NCI-H524 (cell line): ENCODE measurements at regions not wholly inside any gene's neighbourhood (a gene's known extent, or its start where the extent isn't known, plus 50 kb on each side); places are given as distances from the start of the nearest gene placed in this dataset.
A peak's percentile ranks its signal among the peaks of the same experiment; 100 is the strongest.
"Not testable (repeated sequence)": the region's sequence is repeated elsewhere in the genome, so short reads cannot be mapped to it uniquely, and the experiment has no call there.

ENCODE experiments used
- DNase-seq, 2 experiments: peaks; one replicate each; lab custom pipeline; 2025; lab: John Stamatoyannopoulos, UW

DNA sequence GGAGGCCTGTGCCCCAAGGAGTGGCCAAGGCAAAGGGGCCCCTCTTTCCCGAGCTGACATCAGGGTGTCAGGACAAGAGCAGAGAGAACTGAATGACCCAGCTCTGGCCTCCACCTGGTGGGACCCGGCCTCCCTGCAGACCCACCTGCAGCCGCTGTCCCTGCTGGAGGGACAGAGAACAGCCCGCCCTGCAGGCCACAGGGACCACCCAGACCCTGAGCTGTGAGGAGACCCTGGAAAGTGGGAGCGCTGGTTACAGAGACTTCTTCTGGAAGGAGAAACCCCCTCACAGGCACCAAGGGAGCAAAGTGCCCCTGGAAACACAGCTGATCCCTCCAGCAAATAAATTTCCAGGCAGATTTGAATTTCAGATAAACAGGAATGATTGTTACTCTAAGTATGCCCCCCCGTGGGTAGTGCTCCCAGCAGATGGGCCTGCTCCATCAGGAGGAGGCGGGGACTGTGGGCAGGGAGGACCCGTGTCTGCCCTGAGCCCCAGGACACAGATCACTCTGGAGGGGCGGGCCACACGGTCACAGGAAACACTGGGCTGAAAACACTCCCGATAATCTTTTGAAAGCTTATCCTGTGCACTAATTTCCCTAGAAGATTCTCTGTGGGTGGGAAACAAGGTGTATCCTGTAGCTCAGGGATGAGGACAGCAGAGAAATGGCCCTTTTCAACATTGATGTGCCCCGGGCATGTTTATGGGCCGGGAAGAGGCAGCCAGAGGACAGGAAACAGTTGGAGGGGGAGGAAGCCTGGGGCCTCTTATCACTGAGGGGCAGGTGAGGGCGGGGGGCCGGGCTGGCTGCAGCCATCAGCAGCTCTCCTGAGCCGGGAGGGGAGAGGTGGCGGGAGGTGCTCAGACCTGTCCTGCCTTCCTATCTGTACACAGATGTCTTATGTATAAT lies 276.0 kb downstream of the ADGRD1 start:
- peak in 1 of 2 experiments; percentile 32 for DNase-seq

DNA sequence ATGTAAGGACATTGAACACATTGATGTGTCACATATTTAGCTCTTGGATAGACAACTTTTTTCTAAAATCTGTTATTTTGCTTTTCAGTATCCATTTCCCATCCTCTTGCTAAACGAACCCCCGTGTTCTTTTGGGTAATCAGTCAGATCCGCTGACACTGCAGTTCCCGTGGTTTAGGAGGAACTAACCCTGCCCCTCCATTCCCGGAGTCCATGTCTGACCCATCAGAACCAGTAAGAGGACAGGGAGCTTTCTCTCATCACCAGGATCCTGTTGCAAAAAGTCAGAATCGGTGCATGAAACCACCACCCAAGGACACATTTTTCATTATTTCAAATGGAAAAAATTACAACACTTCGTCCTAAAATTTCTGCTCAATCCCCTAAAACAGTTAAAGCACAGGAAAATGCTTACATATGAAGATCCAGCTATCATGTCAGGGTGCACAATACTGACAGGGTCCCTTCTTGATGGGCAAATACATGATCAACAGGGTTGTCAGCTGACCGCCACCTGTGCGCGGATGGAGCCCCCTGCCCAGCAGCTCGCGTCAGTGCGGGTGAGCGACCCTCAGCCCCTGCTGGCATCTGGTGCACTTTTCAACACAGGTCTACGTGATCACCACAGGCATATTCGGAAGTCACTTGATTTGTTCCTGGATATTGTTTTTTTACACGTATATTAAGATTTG lies 276.8 kb downstream of the ADGRD1 start:
- no peak for DNase-seq

DNA sequence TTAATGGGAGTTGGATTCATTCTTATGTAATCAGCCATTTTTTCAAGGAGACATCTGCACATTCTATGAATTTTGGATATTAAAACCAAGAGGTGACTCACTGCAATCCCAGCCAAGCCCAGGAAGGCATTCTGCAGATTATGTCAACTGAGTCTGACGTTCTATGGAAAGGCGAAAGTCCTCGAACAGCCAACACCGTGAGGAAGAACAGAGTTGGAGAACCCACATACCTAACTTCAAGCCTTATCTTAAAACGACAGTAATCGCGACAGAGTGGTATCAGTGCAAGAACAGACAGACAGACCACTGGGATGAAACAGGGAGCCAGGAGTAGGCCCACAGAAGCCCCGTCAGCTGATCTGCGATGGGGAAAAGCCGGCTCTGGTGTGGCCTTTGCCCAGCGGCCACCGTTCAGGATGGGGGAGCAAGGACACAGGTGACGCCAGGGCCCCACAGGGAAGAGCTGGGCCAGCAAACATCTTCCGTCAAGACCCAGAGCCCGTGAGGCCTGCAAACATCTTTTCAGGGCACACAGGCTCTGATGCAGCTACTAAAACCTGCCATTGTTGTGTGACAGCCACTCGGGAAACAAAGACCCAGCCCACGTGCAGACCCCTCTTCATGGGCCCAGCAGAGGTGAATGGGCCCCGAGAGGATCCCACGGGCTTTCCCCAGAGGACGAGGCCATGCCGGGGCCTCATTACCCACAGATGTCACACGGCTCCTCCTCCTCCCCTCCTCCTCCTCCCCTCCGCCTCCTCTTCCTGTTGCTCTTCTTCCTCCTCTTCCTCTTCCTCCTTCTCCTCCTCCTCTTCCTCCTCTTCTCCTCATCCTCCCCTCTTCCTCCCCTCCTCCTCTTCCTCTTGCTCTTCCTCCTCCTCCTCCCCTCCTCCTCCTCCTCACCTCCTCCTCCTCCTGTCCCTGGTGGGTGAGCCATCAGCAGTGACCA lies 277.6 kb downstream of the ADGRD1 start:
- DNase-seq = no peak

DNA sequence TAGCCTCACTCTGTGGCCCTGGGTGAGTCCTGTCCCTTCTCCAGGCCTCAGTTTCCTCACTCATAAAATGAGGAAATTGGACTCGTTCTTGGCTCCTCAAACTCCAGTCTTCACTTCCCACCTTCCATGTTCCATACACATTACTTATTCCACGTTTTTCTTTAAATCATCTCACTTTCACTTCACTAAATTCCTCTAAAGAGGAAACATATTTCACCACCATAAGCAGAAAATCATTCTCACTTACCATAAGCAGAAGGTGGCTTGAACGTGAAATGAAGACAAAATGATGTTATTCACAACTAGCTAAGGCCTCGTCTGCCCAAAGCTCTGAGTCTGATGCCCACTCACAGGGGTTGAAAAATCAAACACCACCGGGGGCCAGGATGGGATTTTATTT lies 278.3 kb downstream of the ADGRD1 start:
- DNase-seq = no peak

DNA sequence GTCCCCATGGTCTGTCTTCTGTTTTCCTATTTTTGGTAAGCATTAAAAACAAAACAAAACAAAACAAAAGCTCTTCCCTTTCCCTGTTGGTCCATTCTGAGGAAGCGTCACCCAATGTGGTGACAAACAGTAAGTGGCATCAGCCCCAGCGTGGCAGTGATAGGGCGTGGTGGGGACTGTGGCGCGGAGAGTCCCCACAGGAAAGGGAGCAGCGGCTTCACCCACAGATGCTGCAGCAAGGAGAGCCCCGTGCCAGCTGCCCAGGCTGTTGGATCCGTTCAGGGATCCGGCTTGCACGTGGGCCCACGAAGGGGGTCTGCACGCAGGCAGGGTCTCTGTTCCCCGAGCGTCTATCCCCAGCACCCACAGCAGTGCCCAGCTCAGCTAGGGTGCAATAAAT lies 279.2 kb downstream of the ADGRD1 start:
- DNase-seq = not testable (repeated sequence)

DNA sequence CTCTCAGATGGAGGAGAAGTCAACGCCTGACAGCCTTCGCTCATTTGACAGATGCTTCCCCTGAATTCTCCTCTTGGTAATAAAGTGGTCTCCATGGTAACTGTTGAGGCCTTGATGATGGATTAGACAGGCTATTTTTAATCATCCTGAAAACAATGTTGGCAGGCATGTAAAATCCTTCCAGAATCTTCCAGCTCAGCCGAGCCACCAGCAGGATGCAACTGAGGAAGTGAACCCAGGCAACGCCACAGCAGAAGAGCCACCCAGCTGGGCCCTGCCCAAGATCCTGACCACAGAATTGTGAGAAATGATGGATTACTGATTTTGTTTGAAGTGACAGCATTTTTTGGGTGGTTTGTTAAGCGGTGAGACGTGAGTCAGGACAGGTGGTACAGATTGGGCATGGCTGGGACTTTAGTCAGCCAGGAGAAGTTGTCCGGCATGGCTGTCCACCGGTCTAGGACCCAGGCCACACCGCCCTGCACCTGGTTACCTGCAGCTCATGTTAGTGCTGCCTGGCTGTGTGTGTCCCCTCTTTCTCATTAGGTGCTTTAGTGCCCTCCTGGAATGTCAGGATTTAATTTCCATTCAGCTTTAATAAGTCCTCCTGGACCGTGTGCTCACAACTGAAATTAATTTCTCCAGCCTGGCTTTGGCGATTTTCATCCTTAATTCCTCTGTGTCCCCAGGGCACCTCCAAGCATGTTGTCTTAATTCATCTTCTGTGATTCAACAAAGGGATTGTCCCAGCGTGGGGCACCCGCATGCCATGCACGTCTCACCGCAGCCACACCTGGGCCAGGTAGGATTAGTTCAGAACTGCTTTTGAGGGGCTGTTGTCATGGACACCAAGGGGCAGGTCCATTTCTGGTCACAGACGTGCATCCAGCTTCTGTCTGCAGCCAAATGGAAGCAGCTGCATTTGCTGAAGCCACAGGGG lies 280.4 kb downstream of the ADGRD1 start:
- DNase-seq = peak in 1 of 2 experiments; percentile 28

DNA sequence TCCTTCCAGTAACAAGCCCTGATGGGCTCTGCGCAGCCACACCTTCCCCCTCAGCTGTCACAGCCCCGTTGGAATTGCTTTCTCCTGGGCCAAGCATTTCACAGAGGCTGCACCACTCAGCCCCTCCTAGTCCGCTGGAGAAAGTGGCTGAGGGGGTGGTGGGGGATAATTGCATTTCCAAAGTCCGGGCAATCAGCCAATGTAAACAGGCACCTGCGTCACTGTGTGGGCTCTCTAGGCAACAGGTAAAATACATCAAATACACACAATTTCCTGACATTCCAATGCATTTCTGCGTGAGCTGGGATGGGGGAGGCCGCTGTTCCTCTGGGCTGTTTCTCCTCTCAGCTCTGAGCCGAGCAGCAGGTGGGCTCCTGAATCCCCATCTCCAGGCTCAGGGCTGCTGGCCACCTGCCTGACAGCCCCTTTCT lies 281.1 kb downstream of the ADGRD1 start:
- DNase-seq = not testable (repeated sequence)

DNA sequence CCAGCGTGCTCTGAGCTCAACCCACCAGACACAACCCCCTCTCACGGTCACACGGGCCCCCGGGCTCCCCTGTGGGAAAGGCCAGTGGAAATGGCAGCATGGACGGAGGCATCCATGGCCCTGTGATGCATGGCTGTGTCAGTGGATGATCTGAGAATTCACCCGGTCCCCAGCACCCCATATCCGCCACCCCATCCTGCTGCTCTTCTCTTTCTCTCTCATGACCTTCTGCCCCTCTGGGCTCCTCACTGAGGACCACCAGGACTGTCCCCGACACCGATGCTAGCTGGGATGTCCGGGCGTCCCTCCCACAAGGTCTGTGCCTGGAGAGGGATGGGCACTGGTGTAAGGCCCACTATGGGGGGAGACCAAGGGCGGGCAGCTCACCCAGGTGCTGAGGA lies 282.2 kb downstream of the ADGRD1 start:
- no peak for DNase-seq

DNA sequence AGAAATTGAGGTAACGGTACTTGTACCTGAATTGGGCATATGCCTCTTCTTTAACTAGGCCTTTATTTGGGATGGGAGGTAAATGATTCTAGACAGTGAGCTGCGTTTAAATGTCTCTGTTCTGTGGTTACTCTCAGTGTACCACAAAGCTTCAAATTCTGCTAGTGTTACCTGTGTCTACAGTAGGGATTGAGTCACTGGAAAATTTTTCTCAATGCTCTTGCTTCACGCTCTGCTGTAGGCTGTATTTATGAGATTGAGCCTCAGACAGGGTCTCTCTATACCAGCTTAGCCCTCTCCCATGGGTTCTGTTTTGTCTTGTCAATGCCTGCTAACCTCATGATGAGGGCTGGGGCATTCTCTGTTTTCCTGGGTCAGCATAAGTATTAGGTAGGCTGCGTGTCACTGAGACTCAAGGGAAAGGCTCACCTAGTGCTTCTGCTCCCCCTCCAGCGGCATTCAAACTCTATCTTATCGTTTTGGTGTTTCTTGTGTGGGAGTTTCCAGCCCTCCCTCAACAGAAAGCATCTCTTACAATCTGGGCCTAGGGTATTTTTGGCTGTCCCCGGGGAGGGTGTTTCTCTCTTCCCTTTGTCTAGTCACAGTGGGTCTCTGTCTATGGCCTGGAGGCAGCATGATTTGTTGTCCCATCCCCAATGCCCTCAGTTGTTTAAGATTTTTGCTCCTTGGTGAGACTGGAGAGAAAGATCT lies 285.8 kb downstream of the ADGRD1 start:
- DNase-seq = no peak

DNA sequence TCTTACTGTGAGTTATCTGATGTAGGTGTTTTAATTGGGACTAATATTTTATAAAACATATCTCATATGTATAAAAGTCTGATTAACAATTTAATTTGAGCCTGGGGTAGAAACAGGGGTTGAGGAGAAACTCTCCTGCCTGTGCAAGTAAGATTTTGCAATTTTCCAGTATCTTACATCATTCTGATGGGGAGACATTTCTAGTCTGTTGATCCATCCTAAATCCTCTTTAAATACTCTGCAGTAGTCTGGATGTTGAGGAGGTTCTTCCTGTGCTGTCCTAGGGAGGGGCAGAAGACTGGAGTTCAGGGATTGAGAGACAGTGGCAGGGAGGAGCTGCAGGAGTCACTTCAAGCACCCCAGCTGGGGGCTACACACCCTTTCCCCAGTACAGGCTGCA lies 287.8 kb downstream of the ADGRD1 start:
- no peak for DNase-seq

DNA sequence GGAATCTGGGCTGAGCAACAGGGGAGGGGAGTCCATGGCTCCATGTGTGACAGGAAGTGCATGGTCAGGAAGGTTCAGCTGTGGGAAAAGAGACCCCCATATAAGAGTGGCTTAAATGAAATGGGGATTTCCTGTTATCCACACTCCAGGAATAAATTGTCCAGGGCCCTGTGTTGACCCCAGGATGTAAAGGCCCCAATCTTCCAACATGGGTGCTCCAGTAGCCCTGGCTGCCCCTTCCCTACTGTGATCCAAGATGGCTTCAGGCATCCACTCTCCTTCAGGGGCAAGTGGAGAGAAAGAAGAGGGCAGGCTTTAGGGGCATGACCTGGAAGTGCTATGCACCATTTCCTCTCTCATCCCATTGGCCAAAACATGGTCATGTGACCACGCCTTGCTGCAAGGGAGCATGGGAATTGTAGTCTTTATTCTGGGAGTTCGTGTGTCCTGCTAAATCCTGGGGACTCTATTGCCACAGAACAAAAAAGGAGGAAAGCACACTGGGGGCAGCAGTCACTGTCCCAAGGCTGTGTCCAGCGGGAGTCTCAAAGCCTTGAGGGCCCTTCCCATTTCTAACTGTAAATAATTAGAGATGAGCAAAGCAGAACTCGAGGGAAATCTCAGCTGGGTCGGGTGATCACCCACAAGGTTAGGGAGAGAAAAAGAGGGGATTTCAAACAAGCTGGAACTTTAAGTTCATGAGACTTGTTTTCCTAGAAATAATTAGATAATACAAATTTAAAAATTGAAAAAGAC lies 289.2 kb downstream of the ADGRD1 start:
- DNase-seq = peak; percentile 45 to 62

DNA sequence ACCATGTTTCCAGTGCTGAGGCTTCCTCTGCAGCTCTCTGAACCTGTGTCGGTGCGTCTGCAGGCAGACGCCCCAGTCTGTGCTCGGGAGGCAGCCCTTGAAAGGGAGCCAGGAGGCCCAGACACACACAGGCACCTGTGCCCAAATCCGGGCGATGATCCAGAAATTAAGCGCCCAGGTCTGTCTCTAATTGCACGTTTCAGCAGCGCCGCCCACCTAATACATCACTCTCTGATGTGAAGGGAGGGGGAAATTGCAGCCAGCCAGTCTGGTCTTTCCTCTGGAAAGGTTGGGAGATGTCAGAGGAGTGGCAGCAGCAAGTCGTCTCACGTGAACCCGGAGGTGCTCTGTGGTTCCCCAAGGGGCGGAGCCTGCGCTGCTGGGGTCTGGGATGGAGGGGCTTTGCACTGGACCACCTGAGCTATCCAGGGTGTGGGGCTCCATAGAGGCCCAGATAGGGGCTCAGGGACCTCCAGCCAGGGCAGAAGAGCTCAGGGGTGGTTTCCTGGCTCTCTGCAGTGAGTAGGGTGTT lies 290.5 kb downstream of the ADGRD1 start:
- DNase-seq = not testable (repeated sequence)

DNA sequence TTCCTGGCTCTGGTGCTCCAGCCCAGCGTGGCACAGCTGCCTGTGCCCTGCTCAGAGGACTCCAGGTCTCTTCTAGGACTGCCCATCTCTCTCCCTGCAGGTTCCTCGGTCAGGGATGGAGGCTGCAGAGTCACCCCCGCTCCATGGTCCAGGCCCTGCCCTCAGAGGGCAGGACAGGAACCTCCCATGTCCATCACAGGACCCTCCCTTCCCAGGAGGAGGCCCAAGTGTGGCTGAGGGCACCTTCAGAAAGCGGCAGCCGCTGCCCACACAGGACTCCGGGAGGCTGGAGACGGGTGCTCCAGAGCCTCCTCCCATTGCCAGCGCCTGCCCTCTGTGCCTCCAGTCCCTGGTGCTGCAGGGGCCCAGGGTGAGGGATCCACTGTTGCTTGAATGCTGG lies 291.5 kb downstream of the ADGRD1 start:
- not testable (repeated sequence) for DNase-seq

DNA sequence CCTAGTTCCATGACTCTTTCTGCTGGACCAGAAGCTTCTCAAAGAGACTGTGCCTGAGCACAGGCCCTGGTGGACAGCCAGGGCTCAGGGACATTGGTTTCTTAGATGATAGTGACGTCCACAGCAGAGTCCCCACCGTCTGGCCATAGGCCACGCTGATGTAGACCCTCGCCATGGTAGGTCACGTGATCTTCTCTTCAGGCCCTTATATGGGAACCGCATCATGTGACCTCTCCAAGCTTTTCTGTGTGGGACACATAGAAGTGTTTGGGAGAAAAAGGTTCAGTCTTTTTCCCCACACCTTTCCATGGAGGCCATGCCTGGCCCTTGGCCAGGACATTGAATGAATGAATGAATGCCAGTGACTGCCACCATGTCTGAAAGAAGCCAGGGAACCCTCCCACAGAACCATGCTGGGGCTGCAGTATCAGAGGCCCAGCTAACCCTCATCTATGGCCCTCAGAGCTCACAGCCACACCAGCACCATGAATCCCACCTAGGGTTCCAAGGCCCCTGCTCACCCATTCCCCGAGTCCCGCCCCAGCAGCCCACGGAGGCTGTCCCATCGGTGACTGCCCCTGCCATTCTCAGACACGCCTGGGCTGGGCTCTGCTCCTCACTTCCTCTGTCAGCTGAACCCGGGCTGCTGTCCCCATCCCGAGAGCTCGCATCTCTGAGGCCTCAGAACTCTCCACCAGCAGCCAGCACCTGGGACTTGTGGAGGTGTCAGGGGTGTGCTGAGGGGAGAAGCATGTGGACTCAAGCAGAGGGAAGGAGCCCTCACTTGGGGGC lies 292.1 kb downstream of the ADGRD1 start:
- no peak for DNase-seq

DNA sequence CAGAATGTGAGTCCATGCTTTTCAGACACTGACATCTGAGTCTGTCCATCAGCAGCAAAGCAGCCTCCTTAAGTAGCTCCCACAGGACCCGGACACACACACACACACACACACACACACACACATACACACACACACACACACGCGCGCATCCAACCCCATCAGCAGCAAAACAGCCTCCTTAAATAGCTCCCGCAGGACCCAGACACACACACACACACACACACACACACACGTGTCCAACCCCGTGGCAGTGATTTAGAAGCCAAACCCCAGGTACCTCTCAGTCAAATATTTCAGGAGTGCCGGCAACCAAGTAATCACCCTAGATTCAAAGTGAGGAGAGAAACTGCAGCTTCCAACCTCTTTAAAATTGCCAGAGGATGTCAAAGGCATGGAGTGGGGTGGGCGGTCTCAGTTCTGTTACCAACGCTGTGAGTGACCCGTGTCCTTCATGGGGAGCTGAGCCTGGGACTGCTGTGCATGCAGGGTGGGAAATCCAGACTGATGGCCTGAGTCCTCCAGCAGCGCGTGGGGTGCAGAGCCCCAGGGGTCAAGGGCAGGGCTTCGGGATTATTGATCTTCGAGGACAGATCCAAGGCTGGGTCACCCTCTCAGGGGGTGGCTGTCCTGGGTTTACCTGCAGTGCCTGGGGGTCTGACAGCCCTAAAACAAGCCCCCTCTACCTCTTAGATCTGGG lies 293.5 kb downstream of the ADGRD1 start:
- DNase-seq = not testable (repeated sequence)

DNA sequence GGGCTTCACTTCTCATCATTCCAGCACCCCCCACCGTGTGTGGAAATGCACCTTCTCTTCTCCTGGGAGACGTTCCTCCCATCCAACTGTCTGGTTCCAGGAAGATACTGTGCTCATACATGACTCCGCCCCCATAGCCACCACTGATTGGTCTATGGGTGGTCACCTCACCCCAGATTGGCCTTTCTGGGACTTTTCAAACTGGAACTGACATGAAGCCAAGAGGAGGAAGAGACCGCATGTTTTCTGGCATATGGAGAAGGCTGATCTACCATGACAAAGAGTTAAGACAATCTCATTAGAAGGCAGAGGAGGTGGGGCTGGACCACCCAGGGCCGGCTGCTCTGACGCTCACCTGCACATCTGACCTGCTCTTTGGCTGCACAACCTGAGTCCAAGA lies 294.2 kb downstream of the ADGRD1 start:
- not testable (repeated sequence) for DNase-seq

DNA sequence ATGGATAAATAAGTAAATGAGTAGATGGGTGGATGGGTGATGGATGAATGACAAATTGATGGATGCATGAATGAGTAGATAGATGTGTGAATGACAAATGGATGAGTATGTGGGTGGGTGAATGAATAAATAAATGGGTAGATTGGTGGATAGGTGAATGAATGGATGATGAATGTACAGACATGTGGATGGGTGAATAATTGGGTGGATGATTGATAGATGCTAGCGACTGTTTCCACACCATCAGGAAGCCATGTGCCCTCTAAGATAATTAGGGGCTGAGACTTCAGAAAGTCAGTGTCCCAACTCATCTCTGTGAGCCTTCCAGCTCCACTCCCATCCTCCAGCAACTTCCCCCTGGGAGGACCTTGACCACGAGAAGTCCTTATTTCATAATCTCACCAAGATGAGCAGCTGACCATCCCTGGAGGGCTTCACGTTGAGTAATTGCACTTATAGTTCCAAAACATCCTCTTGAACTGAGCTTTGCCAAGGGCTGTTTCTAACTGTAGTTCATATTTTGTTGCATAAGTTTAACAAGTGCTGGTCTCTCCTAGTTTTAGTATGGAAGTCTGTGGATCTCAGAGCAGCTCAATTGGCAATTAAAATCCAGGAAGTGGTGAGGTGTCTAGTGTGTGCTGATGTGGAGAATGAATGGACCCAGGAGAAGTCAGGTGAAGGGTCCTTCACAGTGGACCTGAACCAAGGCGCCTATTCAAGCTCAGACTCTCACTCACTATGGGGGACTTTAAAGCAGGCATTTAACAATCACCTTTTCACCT lies 295.7 kb downstream of the ADGRD1 start:
- no peak for DNase-seq
